Bronchial epithelial cell (primary cell): ENCODE measurements at regions not wholly inside any gene's neighbourhood (a gene's known extent, or its start where the extent isn't known, plus 50 kb on each side); places are given as distances from the start of the nearest gene placed in this dataset.
A peak's percentile ranks its signal among the peaks of the same experiment; 100 is the strongest.

Source experiments
- DNase-seq: peaks from one replicate; pipeline ENCODE4 v3.0.0-alpha.2; 2010; ENCODE audit warnings: low read depth
- FAIRE-seq: peaks from 2 replicates; lab custom pipeline; 2011; peaks lifted over from hg19 to GRCh38; lab: Jason Lieb, UNC
- H3K27me3 ChIP-seq: 2 replicates; pipeline ENCODE4 v1.5.1; 2011; ENCODE audit warnings: low read length; ENCODE audit not compliant: control insufficient read depth, insufficient read depth
- H3K36me3 ChIP-seq: 2 replicates; pipeline ENCODE4 v1.5.1; 2011; ENCODE audit warnings: low read length; ENCODE audit not compliant: control insufficient read depth, insufficient read depth
- H3K4me3 ChIP-seq: 2 replicates; pipeline ENCODE4 v1.5.1; 2011; ENCODE audit warnings: mild to moderate bottlenecking, low read depth, low read length, control low read depth
- CTCF ChIP-seq: IDR thresholded peaks from 2 replicates; pipeline ENCODE4 v1.5.1; 2011; ENCODE audit warnings: mild to moderate bottlenecking, moderate library complexity, low read length, control low read depth, inconsistent platforms; ENCODE audit not compliant: insufficient read depth, severe bottlenecking

GRCh38 chr2:106572541-106573450, 85.6 kb downstream of the CD8B2 start:
- Histone ChIP-seq H3K36me3 (no peaks in the 10 kb centered on the region), H3K4me3 (no peak overlapping the region), H3K27me3 (no peaks in the 10 kb centered on the region)
- FAIRE-seq (no peak), DNase-seq (peak; percentile 25)
- TF ChIP-seq CTCF, result peak; percentile 69

GRCh38 chr2:106573773-106574172, 86.6 kb downstream of the CD8B2 start:
- no peak for TF ChIP-seq CTCF
- DNase-seq (no peak), FAIRE-seq (no peak)
- no peaks in the 10 kb centered on the region for H3K27me3 ChIP-seq
- no peaks in the 10 kb centered on the region for H3K36me3 ChIP-seq
- H3K4me3 ChIP-seq, result no peak overlapping the region

GRCh38 chr2:106575955-106576354, 88.8 kb downstream of the CD8B2 start:
- H3K4me3 ChIP-seq, result no peak overlapping the region
- no peak for FAIRE-seq
- DNase-seq, result peak; percentile 65
- no peaks in the 10 kb centered on the region for H3K27me3 ChIP-seq
- H3K36me3 ChIP-seq, result no peaks in the 10 kb centered on the region
- TF ChIP-seq CTCF, result no peak

- peak; percentile 52 for FAIRE-seq
- Histone ChIP-seq H3K36me3 (no peaks in the 10 kb centered on the region), H3K4me3 (no peak overlapping the region), H3K27me3 (peaks cover 4% of the 10 kb centered on the region)
- DNase-seq, result no peak
- TF ChIP-seq CTCF, result no peak
These were observed 90.1 kb downstream of the CD8B2 start for GRCh38 chr2:106577255-106577651.

- TF ChIP-seq CTCF, result no peak
- Histone ChIP-seq H3K36me3 (no peaks in the 10 kb centered on the region), H3K27me3 (peaks cover 4% of the 10 kb centered on the region), H3K4me3 (no peak overlapping the region)
- DNase-seq, result no peak
- no peak for FAIRE-seq
These were observed 92.6 kb downstream of the CD8B2 start for GRCh38 chr2:106579750-106580197.
